Ovary (tissue), 3 donors: ENCODE measurements at regions not wholly inside any gene's neighbourhood (a gene's known extent, or its start where the extent isn't known, plus 50 kb on each side); places are given as distances from the start of the nearest gene placed in this dataset.

ENCODE experiments used
- EP300 ChIP-seq: sonication (generic); formaldehyde crosslinking; IDR thresholded peaks from one replicate; pipeline ENCODE4 v1.6.1; 2017; ENCODE audit warnings: antibody characterized with exemption
- POLR2A ChIP-seq: fragments of 450-650 bp; IDR thresholded peaks from one replicate; pipeline ENCODE4 v1.6.1; 2017; ENCODE audit warnings: antibody characterized with exemption, mild to moderate bottlenecking, moderate library complexity
- TF ChIP-seq, protein P1 (sequence below), 3 donors: fragments of 450-650 bp in 2 of 3; fragments of 200-600 bp in 1 of 3; IDR thresholded peaks; one replicate each; pipeline versions ENCODE4 v1.5.1 to v1.8.0; 2016 to 2022; ENCODE audit warnings: antibody characterized with exemption in 3 of 3, mild to moderate bottlenecking in 1 of 3
- donor health status: DM: no; HTN: no; CAD: no.

DNA sequence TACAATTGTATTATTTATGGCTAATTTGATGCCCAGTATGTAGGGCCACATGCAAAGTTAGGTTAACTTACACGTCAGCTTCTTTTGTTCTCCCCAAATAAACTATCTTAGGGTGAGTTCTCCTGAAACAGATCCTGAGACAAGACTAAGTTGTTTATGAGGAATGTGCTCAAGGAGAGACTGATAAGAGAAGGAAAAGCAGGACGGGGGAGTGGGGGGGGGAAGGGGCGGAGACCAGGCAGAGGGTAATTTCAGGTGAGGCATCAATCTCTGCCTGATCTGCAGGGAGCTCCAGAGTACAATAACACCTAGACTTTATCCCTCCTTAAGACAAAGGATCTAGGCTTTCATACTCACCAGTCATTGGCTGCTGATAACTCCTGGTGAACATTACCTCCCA lies 220.6 kb upstream of the BTBD3 start:
- TF ChIP-seq, protein P1, sequence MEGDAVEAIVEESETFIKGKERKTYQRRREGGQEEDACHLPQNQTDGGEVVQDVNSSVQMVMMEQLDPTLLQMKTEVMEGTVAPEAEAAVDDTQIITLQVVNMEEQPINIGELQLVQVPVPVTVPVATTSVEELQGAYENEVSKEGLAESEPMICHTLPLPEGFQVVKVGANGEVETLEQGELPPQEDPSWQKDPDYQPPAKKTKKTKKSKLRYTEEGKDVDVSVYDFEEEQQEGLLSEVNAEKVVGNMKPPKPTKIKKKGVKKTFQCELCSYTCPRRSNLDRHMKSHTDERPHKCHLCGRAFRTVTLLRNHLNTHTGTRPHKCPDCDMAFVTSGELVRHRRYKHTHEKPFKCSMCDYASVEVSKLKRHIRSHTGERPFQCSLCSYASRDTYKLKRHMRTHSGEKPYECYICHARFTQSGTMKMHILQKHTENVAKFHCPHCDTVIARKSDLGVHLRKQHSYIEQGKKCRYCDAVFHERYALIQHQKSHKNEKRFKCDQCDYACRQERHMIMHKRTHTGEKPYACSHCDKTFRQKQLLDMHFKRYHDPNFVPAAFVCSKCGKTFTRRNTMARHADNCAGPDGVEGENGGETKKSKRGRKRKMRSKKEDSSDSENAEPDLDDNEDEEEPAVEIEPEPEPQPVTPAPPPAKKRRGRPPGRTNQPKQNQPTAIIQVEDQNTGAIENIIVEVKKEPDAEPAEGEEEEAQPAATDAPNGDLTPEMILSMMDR (IDR thresholded peaks at IDR 0.05): no peak
- TF ChIP-seq EP300 (no peak), POLR2A (no peak)
